ENCODE measurements at regions not wholly inside any gene's neighbourhood (a gene's known extent, or its start where the extent isn't known, plus 50 kb on each side); places are given as distances from the start of the nearest gene placed in this dataset.

DNA sequence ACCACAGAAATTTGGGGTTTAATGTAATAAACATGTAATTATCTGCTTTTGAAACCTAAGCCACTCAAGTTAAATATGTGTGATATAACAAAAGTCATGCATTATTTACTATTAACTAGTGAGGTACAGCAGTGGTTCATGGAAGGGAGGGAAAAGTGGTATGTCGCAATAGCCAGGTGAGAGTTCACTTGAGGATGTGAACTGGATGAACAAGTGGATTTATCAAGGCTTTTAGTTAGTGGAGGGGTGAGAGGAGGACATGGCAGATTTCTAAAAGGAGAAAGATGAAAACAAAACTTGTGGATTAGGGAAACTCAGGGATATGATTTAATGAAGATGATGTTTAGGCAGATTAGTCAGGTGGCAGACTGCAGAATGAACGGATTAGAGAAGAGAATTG is 141.3 kb upstream of the NFIB start:
- TF ChIP-seq REST (IDR thresholded peaks at IDR 0.05; ENCODE audit: insufficient read depth in 1 of 2, low read depth in 2 of 2, low read length in 1 of 2) (no peak), TCF7L2 (IDR thresholded peaks at IDR 0.05; ENCODE audit: low read depth, low read length) (no peak), POLR2AphosphoS5 (IDR thresholded peaks at IDR 0.05; ENCODE audit: low read depth, low read length) (no peak)
- TF ChIP-seq, protein P1, sequence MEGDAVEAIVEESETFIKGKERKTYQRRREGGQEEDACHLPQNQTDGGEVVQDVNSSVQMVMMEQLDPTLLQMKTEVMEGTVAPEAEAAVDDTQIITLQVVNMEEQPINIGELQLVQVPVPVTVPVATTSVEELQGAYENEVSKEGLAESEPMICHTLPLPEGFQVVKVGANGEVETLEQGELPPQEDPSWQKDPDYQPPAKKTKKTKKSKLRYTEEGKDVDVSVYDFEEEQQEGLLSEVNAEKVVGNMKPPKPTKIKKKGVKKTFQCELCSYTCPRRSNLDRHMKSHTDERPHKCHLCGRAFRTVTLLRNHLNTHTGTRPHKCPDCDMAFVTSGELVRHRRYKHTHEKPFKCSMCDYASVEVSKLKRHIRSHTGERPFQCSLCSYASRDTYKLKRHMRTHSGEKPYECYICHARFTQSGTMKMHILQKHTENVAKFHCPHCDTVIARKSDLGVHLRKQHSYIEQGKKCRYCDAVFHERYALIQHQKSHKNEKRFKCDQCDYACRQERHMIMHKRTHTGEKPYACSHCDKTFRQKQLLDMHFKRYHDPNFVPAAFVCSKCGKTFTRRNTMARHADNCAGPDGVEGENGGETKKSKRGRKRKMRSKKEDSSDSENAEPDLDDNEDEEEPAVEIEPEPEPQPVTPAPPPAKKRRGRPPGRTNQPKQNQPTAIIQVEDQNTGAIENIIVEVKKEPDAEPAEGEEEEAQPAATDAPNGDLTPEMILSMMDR (IDR thresholded peaks at IDR 0.05): no peak
